LNCaP clone FGC (cell line): ENCODE measurements at regions not wholly inside any gene's neighbourhood (a gene's known extent, or its start where the extent isn't known, plus 50 kb on each side); places are given as distances from the start of the nearest gene placed in this dataset.
"Not testable (repeated sequence)": the region's sequence is repeated elsewhere in the genome, so short reads cannot be mapped to it uniquely, and the experiment has no call there.

ENCODE experiments used
- DNase-seq: peaks from one replicate; pipeline ENCODE4 v3.0.0-alpha.2; 2011; ENCODE audit warnings: low read depth
- H3K4me3 ChIP-seq: 2 replicates; pipeline ENCODE4 v1.5.1; 2011; ENCODE audit warnings: mild to moderate bottlenecking, low read depth, low read length, control low read depth
- CTCF ChIP-seq: IDR thresholded peaks from 2 replicates; pipeline ENCODE4 v1.5.1; 2012; ENCODE audit warnings: mild to moderate bottlenecking; ENCODE audit not compliant: control insufficient read depth, insufficient read depth; ENCODE audit errors: extremely low read depth

- TF ChIP-seq CTCF, result no peak
- no peak for DNase-seq
- no peak overlapping the region for H3K4me3 ChIP-seq
Measured at GRCh38 chr12:70080566-70080965, 162.7 kb upstream of the CNOT2 start.

- no peak for DNase-seq
- TF ChIP-seq CTCF, result no peak
- no peak overlapping the region for H3K4me3 ChIP-seq
Measured at GRCh38 chr12:70082997-70083676, 160.1 kb upstream of the CNOT2 start.

GRCh38 chr12:70083677-70084020 is 159.6 kb upstream of the CNOT2 start:
- DNase-seq, result no peak
- H3K4me3 ChIP-seq, result no peak overlapping the region
- TF ChIP-seq CTCF, result no peak

GRCh38 chr12:70086372-70086771 is 156.9 kb upstream of the CNOT2 start:
- H3K4me3 ChIP-seq, DNase-seq: not testable (repeated sequence)

- H3K4me3 ChIP-seq, result no peak overlapping the region
- DNase-seq, result no peak
- no peak for TF ChIP-seq CTCF
Measured at GRCh38 chr12:70091021-70091521, 152.2 kb upstream of the CNOT2 start.

- DNase-seq, result no peak
- no peak overlapping the region for H3K4me3 ChIP-seq
- no peak for TF ChIP-seq CTCF
Measured at GRCh38 chr12:70094467-70094866, 148.8 kb upstream of the CNOT2 start.

- no peak overlapping the region for H3K4me3 ChIP-seq
- TF ChIP-seq CTCF, result no peak
- DNase-seq, result no peak
Measured at GRCh38 chr12:70096759-70097410, 146.3 kb upstream of the CNOT2 start.
